HG03135 (cell line): ENCODE measurements at regions not wholly inside any gene's neighbourhood (a gene's known extent, or its start where the extent isn't known, plus 50 kb on each side); places are given as distances from the start of the nearest gene placed in this dataset.
"Not testable (repeated sequence)": the region's sequence is repeated elsewhere in the genome, so short reads cannot be mapped to it uniquely, and the experiment has no call there.

ENCODE experiments used
- ATAC-seq: cut with Tn5 transposase; IDR thresholded peaks from one replicate; pipeline ENCODE4 v1.9.1; 2021; ENCODE audit warnings: mild to moderate bottlenecking, moderate library complexity; ENCODE audit not compliant: unreplicated experiment

GRCh38 chr20:22842793-22843192 is 192.3 kb upstream of the SSTR4 start:
- no peak for ATAC-seq

GRCh38 chr20:22844959-22845358 is 190.2 kb upstream of the SSTR4 start:
- no peak for ATAC-seq

- no peak for ATAC-seq
These were observed 188.2 kb upstream of the SSTR4 start for GRCh38 chr20:22846863-22847262.

GRCh38 chr20:22848364-22848763 is 186.7 kb upstream of the SSTR4 start:
- no peak for ATAC-seq

GRCh38 chr20:22851679-22852346 is 183.3 kb upstream of the SSTR4 start:
- ATAC-seq, result not testable (repeated sequence)

- ATAC-seq, result no peak
These were observed 173.7 kb upstream of the SSTR4 start for GRCh38 chr20:22861231-22861980.

- ATAC-seq, result no peak
These were observed 173.1 kb upstream of the SSTR4 start for GRCh38 chr20:22861990-22862389.

- ATAC-seq, result no peak
These were observed 172.4 kb upstream of the SSTR4 start for GRCh38 chr20:22862671-22863230.

GRCh38 chr20:22863826-22864225 is 171.3 kb upstream of the SSTR4 start:
- ATAC-seq, result no peak

- no peak for ATAC-seq
These were observed 168.2 kb upstream of the SSTR4 start for GRCh38 chr20:22866812-22867341.

GRCh38 chr20:22878166-22878565 is 156.9 kb upstream of the SSTR4 start:
- ATAC-seq, result no peak

- ATAC-seq, result no peak
These were observed 154.8 kb upstream of the SSTR4 start for GRCh38 chr20:22880277-22880676.

GRCh38 chr20:22887796-22888195 is 147.3 kb upstream of the SSTR4 start:
- ATAC-seq, result no peak

- no peak for ATAC-seq
These were observed 144.4 kb upstream of the SSTR4 start for GRCh38 chr20:22890594-22891300.

GRCh38 chr20:22901164-22901563 is 133.9 kb upstream of the SSTR4 start:
- no peak for ATAC-seq

- no peak for ATAC-seq
These were observed 133.2 kb upstream of the SSTR4 start for GRCh38 chr20:22901921-22902320.

GRCh38 chr20:22904386-22904785 is 130.7 kb upstream of the SSTR4 start:
- no peak for ATAC-seq

GRCh38 chr20:22904905-22905304 is 130.2 kb upstream of the SSTR4 start:
- ATAC-seq, result no peak

- no peak for ATAC-seq
These were observed 129.5 kb upstream of the SSTR4 start for GRCh38 chr20:22905658-22906057.

- ATAC-seq, result no peak
These were observed 126.7 kb upstream of the SSTR4 start for GRCh38 chr20:22908437-22908836.

- no peak for ATAC-seq
These were observed 126.2 kb upstream of the SSTR4 start for GRCh38 chr20:22908944-22909343.
